GM18867 (cell line): ENCODE measurements at regions not wholly inside any gene's neighbourhood (a gene's known extent, or its start where the extent isn't known, plus 50 kb on each side); places are given as distances from the start of the nearest gene placed in this dataset.

Experiments used
- ATAC-seq: cut with Tn5 transposase; IDR thresholded peaks from one replicate; pipeline ENCODE4 v1.9.1; 2021; ENCODE audit warnings: mild to moderate bottlenecking, moderate library complexity; ENCODE audit not compliant: unreplicated experiment

- ATAC-seq: no peak
These were observed 54.2 kb upstream of the MCTP2 start for GRCh38 chr15:94177112-94177511.

- no peak for ATAC-seq
These were observed 55.9 kb upstream of the MCTP2 start for GRCh38 chr15:94175420-94175819.

- peak; percentile 90 for ATAC-seq
These were observed 57.0 kb upstream of the MCTP2 start for GRCh38 chr15:94174399-94174802.

DNA sequence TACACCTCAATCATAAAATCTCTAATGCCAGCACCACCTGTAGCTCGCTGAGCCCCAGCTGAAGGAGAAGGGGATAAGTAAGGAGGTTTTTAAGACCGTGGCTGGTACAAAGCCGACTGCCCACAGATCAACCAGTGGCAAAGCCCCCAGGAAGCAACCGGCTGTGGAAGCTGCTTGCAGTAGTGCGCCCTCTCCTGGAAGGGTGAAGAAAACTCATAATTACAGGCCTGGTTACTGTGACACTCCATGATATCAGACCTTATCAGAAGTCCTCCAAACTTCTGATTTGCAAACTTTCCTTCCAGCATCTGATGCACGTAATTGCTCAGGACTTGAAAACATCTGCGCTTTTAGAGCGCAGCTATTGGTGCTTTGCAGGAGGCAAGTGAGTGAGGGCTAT, 63.1 kb upstream of the MCTP2 start:
- no peak for ATAC-seq

DNA sequence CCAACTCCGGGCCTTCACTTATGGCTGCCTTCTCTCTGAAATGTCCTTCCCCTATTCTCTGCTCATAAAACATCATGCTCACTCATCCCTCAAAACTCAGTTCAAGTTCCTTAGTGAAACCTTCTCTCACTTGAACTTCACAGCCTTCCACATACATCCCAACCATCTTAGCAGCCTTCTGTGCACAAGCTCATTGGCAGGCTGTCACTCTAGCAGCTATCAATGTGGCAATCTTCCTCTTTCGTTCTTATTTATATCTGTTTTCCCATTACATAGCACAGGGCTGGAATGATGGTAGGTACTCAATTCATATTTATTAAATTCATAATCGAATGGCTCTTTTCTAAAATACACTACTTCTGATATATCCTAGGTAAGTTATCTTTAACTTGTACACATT, 66.4 kb upstream of the MCTP2 start:
- no peak for ATAC-seq

DNA sequence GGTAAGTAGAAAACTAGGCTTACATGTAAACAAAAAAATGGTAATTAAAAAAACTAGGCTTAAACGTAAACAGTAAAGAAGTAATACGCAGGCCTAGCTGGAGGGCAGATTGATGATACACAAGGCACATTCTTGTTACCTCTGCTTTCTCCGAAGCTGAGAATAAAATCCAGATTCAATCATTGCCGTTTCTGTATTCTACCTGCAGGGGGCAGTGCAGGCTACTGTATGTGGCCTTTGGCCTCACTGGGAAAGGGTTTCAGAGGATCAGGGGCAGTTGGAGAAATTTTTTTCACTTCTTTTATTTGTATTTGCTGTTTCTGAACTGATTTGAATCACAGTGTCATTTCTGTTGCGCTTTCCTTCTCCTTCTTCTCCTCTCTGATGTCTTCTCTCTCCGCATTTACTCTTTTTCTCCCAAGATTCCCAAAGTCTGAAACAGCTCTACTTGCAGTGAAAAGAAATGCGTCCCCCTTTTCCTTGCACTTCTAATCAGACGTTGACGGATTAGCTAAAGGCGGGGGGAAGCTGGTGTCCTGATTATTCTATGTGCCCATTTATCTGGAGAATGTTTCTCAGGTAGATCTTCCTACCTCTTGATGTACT, 67.1 kb upstream of the MCTP2 start:
- no peak for ATAC-seq

- ATAC-seq: no peak
These were observed 68.4 kb upstream of the MCTP2 start for GRCh38 chr15:94162939-94163338.

DNA sequence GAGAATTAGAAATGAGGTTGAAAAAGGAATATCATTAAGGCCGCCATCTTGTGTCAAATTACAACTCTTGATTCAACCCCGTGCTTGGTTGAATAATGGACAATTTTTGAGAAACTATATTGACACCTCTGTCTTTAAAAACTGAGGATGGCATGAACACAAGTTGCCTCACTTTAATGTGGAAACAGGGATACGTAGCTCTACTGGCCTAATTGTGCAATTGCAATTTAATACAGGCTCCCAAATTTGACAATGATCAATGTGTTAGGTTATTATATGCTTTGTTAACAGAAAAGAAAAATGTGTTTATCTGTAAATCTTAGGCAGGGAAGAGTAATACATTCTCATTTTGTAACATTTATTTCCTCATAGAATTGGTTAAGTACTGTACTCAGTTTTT, 77.1 kb upstream of the MCTP2 start:
- no peak for ATAC-seq

- no peak for ATAC-seq
These were observed 86.3 kb upstream of the MCTP2 start for GRCh38 chr15:94145046-94145445.

DNA sequence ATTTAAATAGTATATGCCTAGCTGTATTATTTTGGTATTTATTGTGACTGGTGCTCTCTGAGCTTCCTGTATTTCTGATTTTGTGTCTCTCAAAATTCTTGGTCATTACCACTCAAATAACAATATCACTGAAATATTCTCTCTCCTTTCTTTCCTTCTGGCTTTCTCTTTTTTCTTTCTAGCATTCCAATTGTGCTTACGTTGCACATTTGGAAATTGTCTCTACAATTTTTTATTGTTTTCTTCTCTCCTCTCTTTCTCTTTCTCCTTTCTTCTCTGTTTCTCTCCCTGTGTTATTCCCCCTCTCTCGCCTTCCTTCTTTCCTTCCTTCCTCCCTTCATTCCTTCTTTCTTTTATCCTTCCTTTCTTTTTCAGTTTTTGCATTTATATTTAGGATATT, 89.6 kb upstream of the MCTP2 start:
- ATAC-seq: no peak

DNA sequence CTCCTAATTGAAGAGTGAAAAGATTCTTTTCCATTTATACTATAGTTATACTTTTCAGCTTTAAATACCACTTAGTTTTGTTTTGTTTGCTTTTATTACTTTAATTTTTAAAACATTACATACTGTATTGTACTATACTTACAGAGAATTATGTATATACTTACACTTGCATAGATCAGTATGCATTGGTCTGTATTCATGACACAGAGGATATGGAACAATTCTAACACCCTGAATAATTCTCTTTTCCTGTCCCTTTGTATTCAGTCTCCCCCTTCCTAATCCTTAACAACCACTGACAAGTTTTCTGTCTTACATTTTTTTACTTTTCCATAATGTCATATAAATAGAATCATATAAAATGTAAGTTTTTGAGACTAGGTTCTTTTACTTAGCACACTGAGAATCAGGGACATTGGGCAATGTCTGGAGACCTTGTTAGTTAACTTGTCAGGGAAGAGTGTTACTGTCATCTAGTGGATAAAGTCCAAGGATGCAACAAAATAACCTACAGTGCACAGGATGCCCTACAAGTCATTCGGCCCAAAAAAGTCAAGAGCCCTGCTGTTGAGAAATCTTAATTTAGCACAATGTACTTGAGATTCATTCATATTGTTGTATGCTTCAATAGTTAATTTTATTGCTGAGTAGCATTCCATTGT, 95.7 kb upstream of the MCTP2 start:
- ATAC-seq: no peak

DNA sequence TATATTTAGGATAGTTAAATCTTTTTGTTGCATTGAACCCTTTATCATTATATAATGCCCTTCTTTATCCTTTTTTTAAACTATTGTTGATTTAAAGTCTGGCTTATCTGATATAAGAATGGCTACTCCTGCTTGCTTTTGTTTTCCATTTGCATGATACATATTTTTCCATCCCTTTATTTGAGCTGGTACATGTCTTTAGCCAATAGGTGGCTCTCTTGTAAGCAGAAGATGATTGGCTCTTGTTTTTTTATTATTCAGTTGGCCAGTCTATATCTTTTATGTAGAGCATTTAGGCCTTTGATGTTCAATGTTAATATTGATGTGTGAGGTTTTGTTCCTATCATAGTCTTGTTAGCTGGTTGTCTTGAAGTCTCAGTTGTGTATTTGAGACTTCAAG, 99.5 kb upstream of the MCTP2 start:
- ATAC-seq: no peak

- ATAC-seq: no peak
These were observed 100.9 kb upstream of the MCTP2 start for GRCh38 chr15:94130504-94130903.

- no peak for ATAC-seq
These were observed 104.4 kb upstream of the MCTP2 start for GRCh38 chr15:94127006-94127405.

- ATAC-seq: peak; percentile 54
These were observed 105.7 kb upstream of the MCTP2 start for GRCh38 chr15:94125698-94126097.

GRCh38 chr15:94125156-94125555, 106.2 kb upstream of the MCTP2 start:
- no peak for ATAC-seq

- ATAC-seq: no peak
These were observed 108.8 kb upstream of the MCTP2 start for GRCh38 chr15:94122516-94122915.

DNA sequence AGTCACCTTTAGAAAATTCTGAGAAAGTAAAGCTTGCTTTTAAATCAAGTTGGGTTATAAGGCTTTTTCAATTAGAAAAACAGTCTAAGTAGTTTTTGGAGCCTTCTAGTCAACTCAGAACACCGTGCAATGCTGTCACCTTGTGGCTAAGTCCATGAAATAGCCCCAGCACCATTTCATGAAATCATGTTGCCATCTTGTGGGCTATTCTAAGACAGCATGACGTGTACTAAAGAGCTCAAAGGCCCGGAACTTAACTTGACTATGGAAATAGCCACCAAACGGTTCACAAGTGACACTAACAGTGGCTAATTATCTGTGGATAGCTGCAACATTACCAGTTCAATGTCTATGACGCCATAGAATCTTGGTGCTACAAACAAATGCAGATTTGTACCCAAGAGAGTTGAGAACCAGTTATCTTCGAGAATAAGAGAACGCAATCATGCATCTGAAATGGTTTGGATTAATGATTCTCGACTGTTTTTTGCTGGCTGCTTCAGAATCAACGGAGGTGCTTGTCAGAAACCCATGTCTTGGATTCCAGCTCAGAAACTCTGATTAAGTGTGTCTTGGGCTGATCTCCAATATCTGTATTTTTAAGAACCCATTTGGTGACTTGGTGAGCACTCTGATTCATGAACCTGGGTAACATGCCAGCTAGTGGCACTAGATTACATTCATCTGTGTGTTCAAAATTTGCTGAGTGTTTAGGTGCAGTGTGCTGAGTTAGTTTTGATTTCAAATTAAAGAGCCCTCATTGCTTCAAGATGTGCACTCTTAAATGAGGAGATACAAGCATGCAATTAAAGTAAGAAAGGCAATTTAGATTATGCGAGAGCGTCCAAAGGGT, 111.2 kb upstream of the MCTP2 start:
- peak; percentile 100 for ATAC-seq

DNA sequence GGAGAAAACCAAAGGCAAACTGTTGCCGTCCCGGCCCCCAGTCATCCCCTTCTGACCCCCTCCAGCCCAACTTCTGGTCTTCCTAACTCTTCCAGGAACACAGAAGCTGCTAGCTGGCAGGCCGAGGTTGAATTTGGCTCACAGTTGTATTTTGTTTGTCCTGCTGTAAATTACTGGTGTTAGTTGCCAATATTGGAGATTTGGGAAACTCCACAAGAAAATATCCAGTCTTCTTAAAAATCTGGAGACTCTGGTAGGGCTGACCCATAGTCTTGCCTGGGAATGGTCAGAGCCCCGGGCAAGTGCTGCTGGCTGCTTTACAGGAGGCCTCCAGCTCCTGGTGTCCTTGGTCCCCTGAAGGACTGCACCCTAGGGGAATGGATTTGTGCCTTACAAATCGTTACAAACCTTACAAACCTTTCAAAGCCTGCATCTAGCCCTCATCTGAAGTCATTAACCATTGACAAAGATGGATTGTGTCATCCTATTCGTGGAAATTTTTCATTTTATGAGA, 112.0 kb upstream of the MCTP2 start:
- peak; percentile 9 for ATAC-seq

DNA sequence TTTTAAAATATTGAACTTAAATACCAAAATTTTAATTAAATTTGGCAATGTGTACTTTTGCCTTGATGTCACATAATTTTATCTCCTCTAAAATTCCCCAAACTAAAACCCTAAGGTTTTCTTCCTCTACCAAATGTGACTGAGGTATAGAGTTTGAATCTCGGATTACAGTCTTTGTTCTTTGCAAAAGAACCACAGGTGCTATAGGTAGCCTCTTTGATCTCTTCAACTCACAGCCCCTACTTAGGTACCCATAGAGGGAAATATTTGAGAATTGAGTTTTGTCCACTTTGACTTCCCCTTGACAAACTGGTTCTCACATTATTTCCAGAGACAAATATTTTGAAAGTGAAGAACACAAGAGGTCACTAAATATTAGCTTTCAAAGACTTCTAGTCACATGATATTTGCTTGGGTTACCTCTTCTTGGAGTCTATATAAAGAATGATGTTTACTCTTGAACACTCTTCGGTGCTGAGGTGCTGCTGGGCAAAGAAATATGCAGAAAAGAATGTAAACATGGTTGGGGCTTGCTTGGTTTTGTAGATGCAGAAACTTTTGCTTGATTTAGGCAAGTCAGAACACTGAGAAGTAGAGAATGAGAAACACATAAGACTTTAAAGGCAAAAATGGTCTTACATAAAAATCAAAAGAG, 120.8 kb upstream of the MCTP2 start:
- no peak for ATAC-seq

GRCh38 chr15:94107652-94108051, 123.7 kb upstream of the MCTP2 start:
- ATAC-seq: no peak
